Choroid plexus epithelial cell (primary cell): ENCODE measurements at regions not wholly inside any gene's neighbourhood (a gene's known extent, or its start where the extent isn't known, plus 50 kb on each side); places are given as distances from the start of the nearest gene placed in this dataset.
"Not testable (repeated sequence)": the region's sequence is repeated elsewhere in the genome, so short reads cannot be mapped to it uniquely, and the experiment has no call there.

Experiments
- DNase-seq: peaks from one replicate; pipeline ENCODE4 v3.0.0-alpha.2; 2010; ENCODE audit warnings: low read depth
- H3K4me3 ChIP-seq: 2 replicates; pipeline ENCODE4 v1.5.1; 2011; ENCODE audit warnings: low read depth, mild to moderate bottlenecking, control low read depth, low read length, moderate library complexity
- CTCF ChIP-seq: conservative IDR thresholded peaks from 2 replicates; pipeline ENCODE4 v1.5.1; 2011; ENCODE audit warnings: low read depth, mild to moderate bottlenecking, control low read depth, inconsistent platforms, low read length, moderate library complexity

DNA sequence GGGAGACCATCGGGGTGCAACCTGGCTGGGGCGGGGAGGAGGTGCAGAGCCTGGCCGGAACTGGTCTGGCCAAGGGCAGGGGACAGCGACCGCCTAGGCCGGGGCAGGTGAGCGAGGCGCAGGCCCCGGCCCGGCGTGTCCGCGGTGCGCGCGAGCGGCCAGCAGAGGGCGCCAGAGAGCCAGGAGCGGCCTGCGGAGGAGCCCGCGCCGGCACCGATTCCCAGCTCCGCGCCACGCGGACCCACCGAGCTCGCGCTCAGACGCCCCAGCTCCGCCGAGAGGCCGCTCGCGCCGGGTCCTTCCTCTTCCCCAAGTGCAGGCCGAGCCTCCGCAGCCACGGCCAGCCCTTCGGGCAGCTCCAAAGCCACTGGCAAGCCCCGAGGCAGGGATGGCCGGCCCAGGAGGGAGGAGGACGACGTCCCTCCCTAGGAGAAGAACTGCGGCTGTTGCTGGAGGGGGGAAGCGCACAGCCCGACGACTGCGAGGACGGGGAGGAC is 128.9 kb upstream of the HMX1 start:
- not testable (repeated sequence) for H3K4me3 ChIP-seq
- peak; percentile 23 for DNase-seq
- peak; percentile 23 for TF ChIP-seq CTCF

DNA sequence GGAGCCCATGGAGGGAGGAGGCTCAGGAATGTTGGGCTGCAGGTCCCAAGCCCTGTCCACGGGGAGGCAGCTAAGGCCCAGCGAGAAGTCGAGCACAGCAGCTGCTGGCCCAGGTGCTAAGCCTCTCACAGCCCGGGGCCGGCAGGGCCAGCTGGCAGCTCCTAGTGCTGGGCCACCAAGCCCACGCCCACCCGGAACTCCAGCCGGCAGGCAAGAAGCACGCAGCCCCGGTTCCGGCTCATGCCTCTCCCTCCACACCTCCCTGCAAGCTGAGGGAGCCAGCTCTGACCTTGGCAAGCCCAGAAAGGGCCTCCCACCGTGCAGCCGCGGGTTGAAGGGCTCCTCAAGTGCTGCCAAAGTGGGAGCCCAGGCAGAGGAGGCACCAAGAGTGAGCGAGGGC is 121.3 kb upstream of the HMX1 start:
- not testable (repeated sequence) for H3K4me3 ChIP-seq

GRCh38 chr4:8991449-8991848 is 119.8 kb upstream of the HMX1 start:
- not testable (repeated sequence) for DNase-seq, H3K4me3 ChIP-seq

More for the DNA sequence above, 121.3 kb upstream of the HMX1 start:
- DNase-seq, result not testable (repeated sequence)

- H3K4me3 ChIP-seq, DNase-seq: not testable (repeated sequence)
Measured at GRCh38 chr4:8990341-8990740, 118.7 kb upstream of the HMX1 start.

DNA sequence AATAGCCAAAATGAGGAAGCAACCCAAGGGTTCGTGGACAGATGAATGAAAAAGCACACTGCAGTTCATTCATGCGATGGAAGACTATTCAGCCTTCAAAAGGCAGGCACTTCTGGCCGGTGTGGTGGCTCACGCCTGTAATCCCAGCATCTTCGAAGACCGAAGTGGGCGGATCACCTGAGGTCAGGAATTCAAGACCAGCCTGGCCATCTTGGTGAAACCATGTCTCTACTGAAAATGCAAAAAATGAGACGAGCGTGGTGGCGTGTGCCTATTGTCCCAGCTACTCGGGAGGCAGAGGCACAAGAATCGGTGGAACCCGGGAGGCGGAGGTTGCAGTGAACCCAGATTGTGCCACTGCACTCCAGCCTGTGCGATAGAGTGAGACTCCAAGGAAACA is 114.1 kb upstream of the HMX1 start:
- not testable (repeated sequence) for H3K4me3 ChIP-seq

GRCh38 chr4:8984641-8985040 is 113.0 kb upstream of the HMX1 start:
- not testable (repeated sequence) for DNase-seq, H3K4me3 ChIP-seq

More for the DNA sequence above, 114.1 kb upstream of the HMX1 start:
- DNase-seq, result not testable (repeated sequence)

DNA sequence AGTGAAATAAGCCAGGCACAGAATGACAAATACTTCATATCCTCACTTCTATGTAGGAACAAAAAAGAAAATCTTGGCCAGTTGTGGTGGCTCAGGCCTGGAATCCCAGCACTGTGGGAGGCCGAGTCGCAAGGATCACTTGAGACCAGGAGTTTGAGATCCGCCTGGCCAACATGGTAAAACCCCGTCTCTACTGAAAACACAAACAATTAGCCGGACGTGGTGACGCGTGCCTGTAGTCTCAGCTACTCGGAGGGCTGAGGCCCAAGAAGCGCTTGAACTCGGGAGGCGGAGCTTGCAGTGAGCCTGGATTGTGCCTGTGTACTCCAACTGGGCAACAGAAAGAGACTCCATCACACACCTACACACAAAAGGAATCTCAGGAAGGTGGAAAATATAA is 112.3 kb upstream of the HMX1 start:
- DNase-seq, result not testable (repeated sequence)

GRCh38 chr4:8976466-8977128 is 105.0 kb upstream of the HMX1 start:
- not testable (repeated sequence) for DNase-seq, H3K4me3 ChIP-seq

More for the DNA sequence above, 112.3 kb upstream of the HMX1 start:
- H3K4me3 ChIP-seq, result not testable (repeated sequence)

DNA sequence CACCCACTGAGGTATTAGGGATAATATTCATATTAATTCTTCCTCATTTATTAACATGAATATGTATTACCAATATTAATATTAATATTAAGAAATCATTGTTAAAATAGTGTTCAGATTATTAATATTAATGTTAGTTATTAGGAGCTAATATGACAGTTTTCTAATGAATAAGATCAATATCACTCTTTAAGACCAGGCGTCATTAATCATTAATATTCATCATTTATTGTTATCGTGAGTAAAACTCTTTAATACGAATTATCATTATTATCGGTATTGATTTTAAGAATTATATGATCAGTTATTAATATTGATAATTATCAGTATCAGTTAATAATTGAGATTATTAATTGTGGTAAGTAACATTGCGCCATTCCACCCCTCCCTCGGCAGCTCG is 101.0 kb upstream of the HMX1 start:
- not testable (repeated sequence) for H3K4me3 ChIP-seq, DNase-seq

GRCh38 chr4:8965896-8966295 is 94.3 kb upstream of the HMX1 start:
- not testable (repeated sequence) for DNase-seq, H3K4me3 ChIP-seq

DNA sequence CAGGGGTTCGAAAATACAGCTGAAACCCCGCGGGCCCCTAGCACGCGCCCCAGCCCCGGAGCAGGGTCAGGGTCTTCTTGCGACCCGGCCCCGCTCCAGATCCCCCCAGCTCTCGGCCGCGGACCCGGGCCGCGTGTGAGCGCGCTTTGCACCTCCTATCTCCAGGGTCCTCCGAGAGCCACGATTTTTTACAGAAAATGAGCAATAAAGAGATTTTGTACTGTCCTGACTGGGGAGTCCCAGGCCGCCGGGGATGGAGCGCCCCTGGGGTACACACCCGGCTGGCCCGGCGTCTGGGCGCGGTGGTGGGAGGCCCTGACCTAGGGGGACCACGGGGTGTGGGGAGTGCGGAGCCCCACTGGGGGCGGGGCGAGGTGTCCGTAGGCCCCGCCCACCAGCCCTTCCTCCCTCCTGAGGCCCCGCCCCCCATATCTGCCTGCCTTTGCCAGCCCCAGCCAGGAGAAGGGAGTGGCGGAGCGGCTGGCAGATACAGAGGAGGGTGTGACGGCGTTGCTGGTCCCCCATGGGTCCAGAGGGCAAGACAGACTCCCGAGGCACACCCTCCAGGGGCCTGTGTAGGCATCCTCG is 92.7 kb upstream of the HMX1 start:
- H3K4me3 ChIP-seq, DNase-seq: not testable (repeated sequence)

- DNase-seq, H3K4me3 ChIP-seq: not testable (repeated sequence)
Measured at GRCh38 chr4:8963533-8963932, 91.9 kb upstream of the HMX1 start.

GRCh38 chr4:8961343-8961742 is 89.7 kb upstream of the HMX1 start:
- H3K4me3 ChIP-seq, result not testable (repeated sequence)
- peak; percentile 8 for DNase-seq
- peak; percentile 35 for TF ChIP-seq CTCF

- not testable (repeated sequence) for DNase-seq
Measured at GRCh38 chr4:8959471-8959870, 87.8 kb upstream of the HMX1 start.

DNA sequence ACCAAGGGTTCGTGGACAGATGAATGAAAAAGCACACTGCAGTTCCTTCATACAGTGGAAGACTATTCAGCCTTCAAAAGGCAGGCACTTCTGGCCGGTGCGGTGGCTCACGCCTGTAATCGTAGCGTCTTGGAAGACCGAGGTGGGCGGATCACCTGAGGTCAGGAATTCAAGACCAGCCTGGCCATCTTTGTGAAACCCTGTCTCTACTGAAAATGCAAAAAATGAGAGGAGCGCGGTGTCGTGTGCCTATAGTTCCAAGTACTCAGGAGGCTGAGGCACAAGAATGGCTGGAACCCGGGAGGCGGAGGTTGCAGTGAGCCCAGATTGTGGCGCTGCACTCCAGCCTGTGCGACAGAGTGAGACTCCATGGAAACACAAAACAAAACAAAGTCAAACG is 82.4 kb upstream of the HMX1 start:
- not testable (repeated sequence) for DNase-seq, H3K4me3 ChIP-seq

More at GRCh38 chr4:8959471-8959870, 87.8 kb upstream of the HMX1 start:
- H3K4me3 ChIP-seq, result not testable (repeated sequence)

GRCh38 chr4:8952791-8953190 is 81.2 kb upstream of the HMX1 start:
- DNase-seq, H3K4me3 ChIP-seq: not testable (repeated sequence)

- H3K4me3 ChIP-seq, DNase-seq: not testable (repeated sequence)
Measured at GRCh38 chr4:8952109-8952508, 80.5 kb upstream of the HMX1 start.
